Immature natural killer cell (primary cell): ENCODE measurements at regions not wholly inside any gene's neighbourhood (a gene's known extent, or its start where the extent isn't known, plus 50 kb on each side); places are given as distances from the start of the nearest gene placed in this dataset.

Experiments
- DNase-seq, 3 donors: peaks; one replicate each; pipeline ENCODE4 v3.0.0; 2022; ENCODE audit warnings: mixed read lengths in 1 of 3
- H3K27ac Mint-ChIP-seq, 6 donors: one replicate each; pipeline ENCODE4 v1.8.0; 2020; ENCODE audit warnings: mixed read lengths in 6 of 6, mild to moderate bottlenecking in 5 of 6, inconsistent platforms in 4 of 6, moderate library complexity in 3 of 6
- H3K27me3 Mint-ChIP-seq, 3 donors: one replicate each; pipeline ENCODE4 v1.8.0; 2020 to 2021; ENCODE audit warnings: low read depth in 3 of 3, mild to moderate bottlenecking in 3 of 3, mixed read lengths in 3 of 3, moderate library complexity in 3 of 3, inconsistent platforms in 1 of 3
- H3K36me3 Mint-ChIP-seq, 3 donors: one replicate each; pipeline ENCODE4 v1.8.0; 2020; ENCODE audit warnings: mixed read lengths in 3 of 3, inconsistent platforms in 2 of 3, mild to moderate bottlenecking in 2 of 3
- H3K4me1 Mint-ChIP-seq, 2 donors: one replicate each; pipeline ENCODE4 v1.8.0; 2020; ENCODE audit warnings: inconsistent platforms in 2 of 2, mild to moderate bottlenecking in 2 of 2, mixed read lengths in 2 of 2, moderate library complexity in 1 of 2
- H3K4me3 Mint-ChIP-seq, 5 donors: one replicate each; pipeline ENCODE4 v1.8.0; 2020; ENCODE audit warnings: mild to moderate bottlenecking in 5 of 5, mixed read lengths in 5 of 5, inconsistent platforms in 3 of 5, moderate library complexity in 3 of 5
- H3K9me3 Mint-ChIP-seq, 6 donors: one replicate each; pipeline ENCODE4 v1.8.0; 2020; ENCODE audit warnings: mild to moderate bottlenecking in 6 of 6, mixed read lengths in 6 of 6, inconsistent platforms in 4 of 6, moderate library complexity in 3 of 6

DNA sequence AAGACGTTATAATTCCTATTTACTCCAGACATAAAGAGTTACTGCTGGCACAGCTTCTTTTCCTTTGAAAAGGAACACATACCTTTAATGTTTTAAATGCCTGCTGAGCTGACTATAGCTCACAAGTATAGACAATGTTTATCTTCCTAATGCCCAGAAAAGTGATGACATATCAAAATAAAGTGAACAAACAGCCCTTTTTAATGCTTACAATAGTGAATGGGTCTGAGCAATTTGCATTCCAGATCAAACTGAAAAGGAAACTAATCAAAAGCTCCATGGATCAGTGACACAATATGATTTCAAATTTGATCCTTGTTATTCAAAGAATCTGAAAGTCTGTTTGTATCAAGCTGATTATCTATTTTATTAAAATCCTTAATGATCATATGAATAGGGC, 233.6 kb upstream of the SEMA3E start:
- Mint-ChIP-seq H3K4me3 (no peak overlapping the region), H3K27ac (no peak overlapping the region)

DNA sequence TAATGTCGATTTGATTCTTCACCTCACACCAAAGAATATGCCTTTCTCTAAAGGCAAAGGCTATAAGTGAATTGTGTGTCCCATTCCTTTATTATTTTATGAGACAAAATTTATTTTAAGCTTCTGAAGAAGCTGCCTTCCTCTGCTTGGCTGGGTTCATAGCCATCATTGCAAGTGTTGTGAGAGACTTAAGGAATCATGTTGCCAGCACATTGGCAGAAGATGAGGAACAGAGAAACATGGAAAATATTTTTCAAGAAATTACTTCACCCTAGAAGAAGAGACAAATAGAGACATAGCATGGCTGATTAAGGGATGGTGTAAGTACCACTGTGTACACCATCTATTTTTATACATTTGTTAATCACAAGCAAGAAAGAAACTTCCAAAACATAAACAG, 230.1 kb upstream of the SEMA3E start:
- Mint-ChIP-seq H3K27ac (no peak overlapping the region), H3K4me1 (no peaks in the 10 kb centered on the region), H3K4me3 (no peak overlapping the region), H3K36me3 (no peaks in the 10 kb centered on the region), H3K9me3 (peaks cover 3 to 41% (median 12%) of the 10 kb centered on the region in 6 donors), H3K27me3 (peaks cover 0 to 4% (median 0%) of the 10 kb centered on the region in 3 donors)
- DNase-seq, result no peak

More for the DNA sequence above, 233.6 kb upstream of the SEMA3E start:
- no peak for DNase-seq
- Mint-ChIP-seq H3K4me1 (no peaks in the 10 kb centered on the region), H3K27me3 (peaks cover 0 to 1% (median 0%) of the 10 kb centered on the region in 3 donors), H3K36me3 (no peaks in the 10 kb centered on the region), H3K9me3 (peaks cover 4 to 31% (median 13%) of the 10 kb centered on the region in 6 donors)

DNA sequence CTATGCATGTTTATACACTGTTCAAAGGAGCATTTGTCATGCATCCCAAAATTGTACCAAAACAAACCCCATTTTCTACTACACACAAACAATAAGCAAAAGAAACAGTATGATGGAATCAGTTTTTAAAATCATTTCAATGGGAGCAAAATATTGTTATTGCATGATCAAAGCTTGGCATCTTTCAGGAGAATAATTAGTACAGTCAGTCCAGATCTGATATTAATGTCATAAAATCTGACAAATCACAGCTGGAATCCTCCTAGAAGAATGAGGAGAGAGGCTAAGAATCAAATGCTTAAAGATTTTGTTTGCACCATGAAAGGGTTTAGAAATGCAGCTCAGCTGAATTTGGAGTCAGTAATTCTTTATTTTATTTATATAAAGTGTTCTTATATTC, 229.7 kb upstream of the SEMA3E start:
- H3K9me3 Mint-ChIP-seq, result peaks cover 2 to 43% (median 13%) of the 10 kb centered on the region in 6 donors
- no peak overlapping the region for H3K4me3 Mint-ChIP-seq
- H3K4me1 Mint-ChIP-seq, result no peaks in the 10 kb centered on the region
- no peaks in the 10 kb centered on the region for H3K36me3 Mint-ChIP-seq
- no peak overlapping the region for H3K27ac Mint-ChIP-seq
- no peak for DNase-seq
- H3K27me3 Mint-ChIP-seq, result peaks cover 0 to 4% (median 0%) of the 10 kb centered on the region in 3 donors

DNA sequence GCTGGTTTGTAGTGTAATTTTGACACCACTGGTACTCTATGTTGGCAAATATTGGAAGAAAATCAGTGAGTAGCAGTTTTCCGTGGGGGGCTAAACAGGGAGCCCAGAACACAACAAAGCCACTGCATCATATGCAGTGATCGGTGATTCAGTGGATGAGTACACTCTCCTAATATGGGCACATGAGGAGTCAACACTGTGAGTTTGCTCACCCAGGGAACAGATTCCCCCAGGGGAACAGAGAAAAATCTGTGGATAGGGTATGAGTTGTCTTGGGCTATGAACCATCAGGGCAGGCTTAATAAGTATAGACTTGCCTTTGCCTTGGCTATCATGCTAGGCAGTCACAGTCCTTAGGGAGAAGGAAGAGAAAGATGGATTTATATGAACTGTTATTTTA, 227.7 kb upstream of the SEMA3E start:
- DNase-seq, result no peak
- peaks cover 0 to 4% (median 0%) of the 10 kb centered on the region in 3 donors for H3K27me3 Mint-ChIP-seq
- no peak overlapping the region for H3K27ac Mint-ChIP-seq
- H3K36me3 Mint-ChIP-seq, result no peaks in the 10 kb centered on the region
- peaks cover 2 to 48% (median 15%) of the 10 kb centered on the region in 6 donors for H3K9me3 Mint-ChIP-seq
- H3K4me1 Mint-ChIP-seq, result no peaks in the 10 kb centered on the region
- H3K4me3 Mint-ChIP-seq, result no peak overlapping the region

DNA sequence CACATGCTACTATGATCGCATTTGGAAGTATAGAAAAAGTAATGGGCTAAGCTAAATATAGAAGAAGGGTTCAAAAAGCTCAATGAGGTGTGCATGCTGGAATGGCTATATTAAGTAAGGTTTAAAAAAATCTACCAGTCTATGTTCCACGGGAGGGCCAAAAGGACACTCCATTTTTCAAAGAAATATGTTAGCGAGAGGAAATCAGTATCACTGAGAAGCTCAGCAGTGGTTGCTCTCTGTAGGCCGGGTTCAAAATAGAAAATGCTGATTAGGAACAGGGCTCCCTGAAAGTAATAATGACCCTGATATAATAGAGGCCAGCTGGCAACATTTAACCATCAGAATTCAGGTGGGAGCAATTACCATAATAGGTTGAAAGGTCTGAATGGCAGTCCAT, 224.5 kb upstream of the SEMA3E start:
- DNase-seq, result no peak
- Mint-ChIP-seq H3K27me3 (peaks cover 0 to 4% (median 0%) of the 10 kb centered on the region in 3 donors), H3K4me1 (no peaks in the 10 kb centered on the region), H3K4me3 (no peak overlapping the region), H3K36me3 (no peaks in the 10 kb centered on the region), H3K27ac (no peak overlapping the region), H3K9me3 (peaks cover 2 to 45% (median 14%) of the 10 kb centered on the region in 6 donors)

DNA sequence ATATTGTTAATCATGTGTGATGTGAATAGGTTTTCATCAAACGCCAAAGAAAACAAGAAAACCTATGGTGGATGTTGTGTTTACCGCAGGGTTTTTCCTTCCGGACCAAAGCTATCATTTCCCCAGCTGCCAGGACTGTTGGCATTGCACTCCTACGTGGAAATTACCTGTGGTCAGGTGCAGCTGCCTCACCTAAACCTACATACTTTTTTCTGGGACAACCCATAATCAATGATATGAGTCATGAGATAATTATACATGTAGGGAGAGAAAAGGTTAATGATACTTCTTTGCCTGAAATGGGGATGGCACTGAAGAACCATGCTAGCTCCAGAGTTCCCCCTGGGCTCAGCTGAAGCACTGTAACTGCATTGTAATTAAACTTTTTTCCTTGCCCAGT, 223.6 kb upstream of the SEMA3E start:
- Mint-ChIP-seq H3K27me3 (peaks cover 0 to 4% (median 0%) of the 10 kb centered on the region in 3 donors), H3K4me1 (no peaks in the 10 kb centered on the region), H3K36me3 (no peaks in the 10 kb centered on the region), H3K27ac (no peak overlapping the region), H3K4me3 (no peak overlapping the region), H3K9me3 (peaks cover 0 to 47% (median 15%) of the 10 kb centered on the region in 6 donors)
- DNase-seq, result no peak

DNA sequence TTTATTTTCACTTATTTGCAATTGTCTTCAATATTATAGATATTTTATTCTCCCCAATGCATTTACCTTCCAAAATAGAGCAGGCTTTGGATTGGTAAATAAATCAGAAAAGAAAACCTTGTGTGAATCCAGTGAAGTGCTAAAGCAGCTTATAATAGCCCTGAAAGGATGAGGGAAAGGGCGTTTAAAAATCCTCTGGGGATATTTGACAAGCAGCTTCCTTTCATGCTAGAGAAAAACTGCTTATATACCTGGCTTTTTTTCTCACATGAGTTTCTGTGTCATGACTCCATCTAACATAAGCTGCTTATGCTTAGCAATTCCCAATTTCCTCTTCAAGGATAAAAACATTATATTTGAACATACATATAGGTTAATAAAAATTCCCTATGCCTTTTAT, 221.6 kb upstream of the SEMA3E start:
- no peak for DNase-seq
- H3K4me3 Mint-ChIP-seq, result no peak overlapping the region

DNA sequence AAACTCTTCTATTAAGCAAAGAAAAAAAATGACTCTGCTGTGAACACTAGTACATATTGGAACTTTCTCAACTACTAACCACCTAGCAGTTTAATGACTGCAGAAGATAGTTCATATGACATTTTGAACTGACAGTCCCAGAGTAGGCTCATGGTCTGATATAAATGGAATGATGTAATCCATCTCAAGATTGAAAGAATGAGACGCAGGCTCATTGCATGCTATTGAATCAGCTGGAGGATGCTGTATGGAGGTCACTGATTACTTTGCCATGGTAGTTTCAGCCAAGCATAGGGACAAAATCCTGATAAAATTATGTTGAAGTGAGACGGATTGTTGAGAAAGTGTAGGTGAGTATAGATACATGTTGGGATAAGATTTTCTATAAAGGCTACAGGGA, 217.6 kb upstream of the SEMA3E start:
- Mint-ChIP-seq H3K4me3 (no peak overlapping the region), H3K36me3 (no peaks in the 10 kb centered on the region), H3K27ac (no peak overlapping the region), H3K9me3 (peaks cover 0 to 29% (median 11%) of the 10 kb centered on the region in 6 donors), H3K27me3 (no peaks in the 10 kb centered on the region), H3K4me1 (no peaks in the 10 kb centered on the region)
- DNase-seq, result no peak

More for the DNA sequence above, 221.6 kb upstream of the SEMA3E start:
- Mint-ChIP-seq H3K9me3 (peaks cover 0 to 42% (median 18%) of the 10 kb centered on the region in 6 donors), H3K4me1 (no peaks in the 10 kb centered on the region), H3K27me3 (no peaks in the 10 kb centered on the region), H3K27ac (no peak overlapping the region), H3K36me3 (no peaks in the 10 kb centered on the region)

DNA sequence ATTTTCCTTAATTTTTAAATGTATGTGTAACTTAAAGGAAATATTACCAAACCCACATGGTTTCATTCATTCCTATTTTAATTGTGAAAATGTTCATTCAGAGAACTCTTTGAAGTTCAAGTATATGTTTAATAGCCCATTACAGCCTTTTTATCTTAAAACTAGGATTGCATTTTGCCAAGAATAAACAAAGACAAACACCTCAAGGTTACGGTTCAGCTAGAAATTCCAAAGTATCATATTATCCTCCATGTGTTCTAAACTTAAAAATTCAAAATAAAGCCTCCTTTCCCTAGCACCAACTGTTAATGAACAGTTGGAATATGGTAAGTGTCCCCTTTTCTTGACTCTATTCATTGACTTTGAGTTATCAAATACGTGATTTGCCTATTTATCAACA, 215.6 kb upstream of the SEMA3E start:
- Mint-ChIP-seq H3K9me3 (peaks cover 0 to 46% (median 13%) of the 10 kb centered on the region in 6 donors), H3K36me3 (peaks cover 0 to 6% (median 0%) of the 10 kb centered on the region in 3 donors), H3K27me3 (no peaks in the 10 kb centered on the region), H3K27ac (no peak overlapping the region), H3K4me3 (no peak overlapping the region), H3K4me1 (no peaks in the 10 kb centered on the region)
- no peak for DNase-seq

DNA sequence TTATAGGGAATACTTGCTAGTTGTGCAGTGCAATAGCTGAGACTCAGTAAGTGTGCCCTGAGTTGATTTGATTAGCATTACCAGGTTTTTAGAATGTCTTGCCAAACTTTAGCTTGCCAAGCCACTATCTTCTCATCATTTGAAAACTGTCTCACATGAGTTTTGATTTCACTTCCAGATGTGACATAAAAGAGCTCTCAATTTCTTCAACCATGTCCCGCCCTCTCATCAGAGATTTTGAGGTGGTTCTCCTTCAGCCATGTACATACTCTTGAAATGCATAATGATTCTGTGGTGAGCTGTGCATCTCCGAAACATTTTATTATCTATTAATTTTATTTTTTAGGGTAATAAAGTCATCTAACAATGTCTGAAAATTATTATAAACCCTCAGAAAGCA, 215.0 kb upstream of the SEMA3E start:
- no peaks in the 10 kb centered on the region for H3K4me1 Mint-ChIP-seq
- H3K9me3 Mint-ChIP-seq, result peaks cover 0 to 43% (median 13%) of the 10 kb centered on the region in 6 donors
- no peak overlapping the region for H3K4me3 Mint-ChIP-seq
- DNase-seq, result no peak
- H3K27ac Mint-ChIP-seq, result no peak overlapping the region
- H3K36me3 Mint-ChIP-seq, result peaks cover 0 to 6% (median 0%) of the 10 kb centered on the region in 3 donors
- H3K27me3 Mint-ChIP-seq, result no peaks in the 10 kb centered on the region

DNA sequence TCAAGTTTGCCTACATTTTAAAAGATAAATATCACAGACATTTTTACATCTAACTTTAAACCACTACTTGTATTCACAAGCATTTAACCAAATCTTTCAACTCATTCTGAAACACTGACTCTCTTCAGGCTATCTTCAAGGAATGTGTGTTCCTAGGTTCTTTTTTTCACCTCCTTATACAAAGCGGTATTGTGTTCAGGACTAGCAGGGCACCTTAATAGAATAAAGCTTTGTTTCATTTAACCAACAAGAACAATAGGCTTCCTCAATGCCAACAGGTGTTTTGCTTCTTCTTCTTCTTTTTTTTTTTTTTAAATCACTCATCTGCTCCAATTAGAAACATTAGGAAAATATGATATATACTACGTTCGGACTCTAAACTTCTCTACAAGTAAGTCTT, 212.9 kb upstream of the SEMA3E start:
- H3K4me3 Mint-ChIP-seq, result no peak overlapping the region
- peaks cover 0 to 6% (median 0%) of the 10 kb centered on the region in 3 donors for H3K36me3 Mint-ChIP-seq
- H3K27ac Mint-ChIP-seq, result no peak overlapping the region
- DNase-seq, result no peak
- no peaks in the 10 kb centered on the region for H3K27me3 Mint-ChIP-seq
- H3K4me1 Mint-ChIP-seq, result no peaks in the 10 kb centered on the region
- H3K9me3 Mint-ChIP-seq, result peaks cover 2 to 33% (median 14%) of the 10 kb centered on the region in 6 donors

DNA sequence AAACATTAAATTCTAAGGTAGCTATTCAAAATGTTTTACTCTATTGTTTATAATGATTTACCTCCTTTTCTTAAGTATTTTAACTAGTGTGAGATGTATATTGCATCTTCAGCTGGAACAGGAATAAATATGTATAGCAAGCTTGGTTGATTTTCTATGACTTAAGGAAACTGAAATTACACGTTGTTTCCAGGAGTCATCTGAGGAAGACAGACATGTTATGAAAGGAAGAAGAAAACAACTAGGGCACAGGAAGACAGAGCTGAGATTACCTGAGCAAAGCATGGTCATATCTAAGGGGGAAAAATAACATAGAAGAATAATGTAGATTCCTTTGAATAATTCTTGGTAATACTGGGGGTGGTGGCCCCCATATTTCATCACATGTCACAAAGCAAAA, 210.9 kb upstream of the SEMA3E start:
- Mint-ChIP-seq H3K9me3 (peaks cover 4 to 39% (median 16%) of the 10 kb centered on the region in 6 donors), H3K27me3 (no peaks in the 10 kb centered on the region), H3K4me1 (no peaks in the 10 kb centered on the region), H3K27ac (no peak overlapping the region), H3K36me3 (peaks cover 0 to 6% (median 0%) of the 10 kb centered on the region in 3 donors), H3K4me3 (no peak overlapping the region)
- no peak for DNase-seq

DNA sequence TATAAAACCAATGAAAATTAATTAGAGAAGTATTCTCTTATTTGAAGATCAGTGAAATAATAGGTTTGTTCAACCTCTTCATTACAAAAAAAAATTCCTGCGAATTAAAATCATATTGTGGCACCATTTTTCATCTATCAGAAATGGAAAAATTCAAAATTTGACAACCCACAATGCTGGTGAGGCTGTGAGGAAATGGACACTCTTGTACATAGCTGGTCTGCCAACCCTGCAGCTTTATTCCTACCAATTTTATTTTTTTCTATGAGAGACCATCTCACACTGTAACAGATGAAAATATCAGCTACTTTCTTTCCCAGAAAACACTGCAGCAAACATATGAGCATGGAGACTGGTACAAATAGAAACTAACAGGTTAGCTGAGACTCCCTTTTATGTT, 208.8 kb upstream of the SEMA3E start:
- no peak overlapping the region for H3K27ac Mint-ChIP-seq

DNA sequence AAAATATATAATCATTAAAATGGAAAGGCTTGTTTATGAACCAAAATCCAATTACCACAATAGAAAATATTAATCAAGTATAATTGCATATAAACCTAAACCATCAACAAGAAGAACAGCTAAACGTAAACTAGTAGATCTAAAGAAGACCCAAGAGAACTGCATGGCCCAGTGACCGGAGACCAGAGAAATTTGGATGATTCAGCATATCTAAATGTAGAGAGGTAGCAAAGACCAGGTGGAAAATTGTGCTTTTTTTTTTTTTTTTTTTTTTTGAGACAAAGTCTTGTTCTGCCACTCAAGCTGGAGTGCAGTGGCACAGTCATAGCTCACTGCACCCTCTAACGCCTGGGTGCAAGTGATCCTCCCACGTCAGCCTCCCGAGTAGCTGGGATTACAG, 207.2 kb upstream of the SEMA3E start:
- no peaks in the 10 kb centered on the region for H3K4me1 Mint-ChIP-seq
- peaks cover 0 to 32% (median 10%) of the 10 kb centered on the region in 6 donors for H3K9me3 Mint-ChIP-seq
- no peak overlapping the region for H3K4me3 Mint-ChIP-seq
- no peak overlapping the region for H3K27ac Mint-ChIP-seq
- DNase-seq, result no peak
- no peaks in the 10 kb centered on the region for H3K27me3 Mint-ChIP-seq
- peaks cover 0 to 6% (median 0%) of the 10 kb centered on the region in 3 donors for H3K36me3 Mint-ChIP-seq

More for the DNA sequence above, 208.8 kb upstream of the SEMA3E start:
- Mint-ChIP-seq H3K27me3 (no peaks in the 10 kb centered on the region), H3K9me3 (peaks cover 4 to 34% (median 13%) of the 10 kb centered on the region in 6 donors), H3K4me3 (no peak overlapping the region), H3K36me3 (peaks cover 0 to 6% (median 0%) of the 10 kb centered on the region in 3 donors), H3K4me1 (no peaks in the 10 kb centered on the region)
- no peak for DNase-seq

DNA sequence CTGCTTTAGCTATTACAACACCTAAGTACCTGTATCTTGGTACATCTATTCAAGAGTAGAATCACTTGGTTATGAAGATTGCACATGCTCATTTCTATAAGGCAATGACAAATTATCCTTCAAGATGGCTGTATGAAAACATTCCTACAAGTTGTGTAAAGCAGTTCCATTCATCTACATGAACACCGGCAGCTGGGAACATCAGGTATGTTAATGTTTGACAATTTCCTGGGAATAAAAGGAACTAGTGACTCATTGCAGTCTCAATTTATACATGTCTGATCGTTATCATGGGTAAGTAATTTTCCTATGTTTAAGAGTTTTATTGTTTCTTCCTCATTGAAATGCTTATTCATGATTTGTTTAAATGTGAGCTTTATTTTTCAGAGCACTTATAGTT, 203.2 kb upstream of the SEMA3E start:
- no peaks in the 10 kb centered on the region for H3K36me3 Mint-ChIP-seq
- DNase-seq, result no peak
- H3K27me3 Mint-ChIP-seq, result no peaks in the 10 kb centered on the region
- H3K4me3 Mint-ChIP-seq, result no peak overlapping the region
- H3K27ac Mint-ChIP-seq, result no peak overlapping the region
- no peaks in the 10 kb centered on the region for H3K4me1 Mint-ChIP-seq
- H3K9me3 Mint-ChIP-seq, result peaks cover 5 to 31% (median 9%) of the 10 kb centered on the region in 6 donors
